SK-N-SH (cell line): ENCODE measurements at regions not wholly inside any gene's neighbourhood (a gene's known extent, or its start where the extent isn't known, plus 50 kb on each side); places are given as distances from the start of the nearest gene placed in this dataset.

ENCODE experiments used
- CHD2 ChIP-seq: fragments of 150-350 bp; IDR thresholded peaks from 2 replicates; pipeline ENCODE4 v1.6.1; 2018; ENCODE audit warnings: low read length; ENCODE audit not compliant: partially characterized antibody
- CTCF ChIP-seq: fragments of 200-600 bp; sonication (generic); IDR thresholded peaks from 2 replicates; pipeline ENCODE4 v1.6.1; 2017; ENCODE audit warnings: antibody characterized with exemption, mild to moderate bottlenecking, moderate library complexity
- EP300 ChIP-seq, 2 experiments: IDR thresholded peaks; 2 replicates each; pipeline versions ENCODE4 v1.4.0 to v1.6.1; 2012; ENCODE audit warnings: borderline replicate concordance in 1 of 2, low read depth in 1 of 2, low read length in 1 of 2
- FOXM1 ChIP-seq: IDR thresholded peaks from 2 replicates; pipeline ENCODE4 v1.4.0; 2012; ENCODE audit warnings: low read depth, mild to moderate bottlenecking
- NFIC ChIP-seq: IDR thresholded peaks from 2 replicates; pipeline ENCODE4 v1.4.0; 2012; ENCODE audit warnings: borderline replicate concordance
- TAF1 ChIP-seq: IDR thresholded peaks from 2 replicates; pipeline ENCODE4 v1.6.1; 2012; ENCODE audit warnings: low read depth, mild to moderate bottlenecking, low read length, moderate library complexity, borderline replicate concordance
- TF ChIP-seq, protein P1 (sequence below): fragments of 150-350 bp; IDR thresholded peaks from 2 replicates; pipeline ENCODE4 v1.6.1; 2017; ENCODE audit warnings: antibody characterized with exemption, low read length, low read depth, borderline replicate concordance

- no peak for TF ChIP-seq CTCF
- TF ChIP-seq EP300 (IDR thresholded peaks at IDR 0.05; ENCODE audit: borderline replicate concordance in 1 of 2, low read depth in 1 of 2, low read length in 1 of 2): no peak
- TF ChIP-seq NFIC: no peak
- TF ChIP-seq TAF1: no peak
- TF ChIP-seq, protein P1, sequence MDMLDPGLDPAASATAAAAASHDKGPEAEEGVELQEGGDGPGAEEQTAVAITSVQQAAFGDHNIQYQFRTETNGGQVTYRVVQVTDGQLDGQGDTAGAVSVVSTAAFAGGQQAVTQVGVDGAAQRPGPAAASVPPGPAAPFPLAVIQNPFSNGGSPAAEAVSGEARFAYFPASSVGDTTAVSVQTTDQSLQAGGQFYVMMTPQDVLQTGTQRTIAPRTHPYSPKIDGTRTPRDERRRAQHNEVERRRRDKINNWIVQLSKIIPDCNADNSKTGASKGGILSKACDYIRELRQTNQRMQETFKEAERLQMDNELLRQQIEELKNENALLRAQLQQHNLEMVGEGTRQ: no peak
- no peak for TF ChIP-seq CHD2
- TF ChIP-seq FOXM1: no peak
These were observed 433.7 kb upstream of the TPK1 start for GRCh38 chr7:145269418-145270161.
